ENCODE measurements at regions not wholly inside any gene's neighbourhood (a gene's known extent, or its start where the extent isn't known, plus 50 kb on each side); places are given as distances from the start of the nearest gene placed in this dataset.

DNA sequence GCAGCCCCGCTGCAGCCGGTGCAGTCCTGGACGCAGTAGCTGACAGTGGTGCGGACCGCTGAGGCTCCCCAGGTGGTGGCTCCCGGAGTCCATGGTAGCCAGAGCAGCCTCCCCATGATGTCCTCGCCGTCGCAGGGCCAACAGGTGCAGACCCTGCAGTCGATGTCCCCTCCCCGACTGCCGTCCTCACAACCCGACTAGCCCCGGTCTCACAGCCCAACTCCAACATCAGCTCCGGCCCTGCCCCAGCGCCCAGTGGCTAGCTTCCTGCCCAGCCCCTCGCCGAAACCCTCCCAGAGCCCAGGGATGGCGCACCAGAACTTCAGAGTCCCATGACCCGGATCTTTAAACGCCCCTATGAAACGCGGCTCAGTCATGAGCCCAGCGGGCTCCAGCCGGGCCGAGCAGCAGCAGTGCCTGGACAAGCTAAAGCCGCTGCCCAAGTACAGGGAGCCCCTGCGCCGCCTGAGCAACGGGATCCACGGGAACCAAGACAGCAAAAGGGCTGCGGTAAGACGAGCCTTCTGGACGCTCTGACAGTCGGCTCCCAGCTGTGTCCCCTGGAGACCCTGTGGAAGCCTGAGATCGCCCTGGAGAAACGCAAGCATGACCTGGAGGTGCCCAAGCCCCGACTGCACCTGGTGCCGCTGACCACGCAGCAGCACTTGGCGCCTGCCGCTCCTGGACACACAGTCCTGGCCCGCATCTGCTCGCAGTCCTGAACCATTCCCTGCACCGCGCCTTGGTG, 53.8 kb upstream of the TUBA3E start:
- TF ChIP-seq, protein P1, sequence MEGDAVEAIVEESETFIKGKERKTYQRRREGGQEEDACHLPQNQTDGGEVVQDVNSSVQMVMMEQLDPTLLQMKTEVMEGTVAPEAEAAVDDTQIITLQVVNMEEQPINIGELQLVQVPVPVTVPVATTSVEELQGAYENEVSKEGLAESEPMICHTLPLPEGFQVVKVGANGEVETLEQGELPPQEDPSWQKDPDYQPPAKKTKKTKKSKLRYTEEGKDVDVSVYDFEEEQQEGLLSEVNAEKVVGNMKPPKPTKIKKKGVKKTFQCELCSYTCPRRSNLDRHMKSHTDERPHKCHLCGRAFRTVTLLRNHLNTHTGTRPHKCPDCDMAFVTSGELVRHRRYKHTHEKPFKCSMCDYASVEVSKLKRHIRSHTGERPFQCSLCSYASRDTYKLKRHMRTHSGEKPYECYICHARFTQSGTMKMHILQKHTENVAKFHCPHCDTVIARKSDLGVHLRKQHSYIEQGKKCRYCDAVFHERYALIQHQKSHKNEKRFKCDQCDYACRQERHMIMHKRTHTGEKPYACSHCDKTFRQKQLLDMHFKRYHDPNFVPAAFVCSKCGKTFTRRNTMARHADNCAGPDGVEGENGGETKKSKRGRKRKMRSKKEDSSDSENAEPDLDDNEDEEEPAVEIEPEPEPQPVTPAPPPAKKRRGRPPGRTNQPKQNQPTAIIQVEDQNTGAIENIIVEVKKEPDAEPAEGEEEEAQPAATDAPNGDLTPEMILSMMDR (IDR thresholded peaks at IDR 0.05), result no peak
- no peak for TF ChIP-seq ZFX (IDR thresholded peaks at IDR 0.05; ENCODE audit: borderline replicate concordance)

Measured in 22Rv1 (cell line).